CD14-positive monocyte (primary cell): ENCODE measurements at regions not wholly inside any gene's neighbourhood (a gene's known extent, or its start where the extent isn't known, plus 50 kb on each side); places are given as distances from the start of the nearest gene placed in this dataset.

Experiments
- DNase-seq, 3 donors: peaks; one replicate each; pipeline ENCODE4 v3.0.0-alpha.2; 2011 to 2022
- H2AFZ ChIP-seq: 2 replicates; pipeline ENCODE4 v1.6.0; 2012; ENCODE audit warnings: mild to moderate bottlenecking, low read depth, low read length, inconsistent platforms; ENCODE audit not compliant: insufficient read depth, poor library complexity, severe bottlenecking
- H3K27ac ChIP-seq, 2 donors: 1 replicate in 1 of 2; 2 replicates in 1 of 2; pipeline ENCODE4 v1.5.1; 2012 to 2013; ENCODE audit warnings: low read length in 2 of 2, control low read depth in 1 of 2, inconsistent platforms in 1 of 2, low read depth in 1 of 2, mild to moderate bottlenecking in 1 of 2
- H3K27me3 ChIP-seq, 2 donors: one replicate each; pipeline versions ENCODE4 v1.6.0 to v1.6.1; 2011 to 2013; ENCODE audit warnings: low read length in 2 of 2; ENCODE audit not compliant: control insufficient read depth in 2 of 2, insufficient read depth in 2 of 2
- H3K36me3 ChIP-seq, 2 donors: replicated peaks in 1 of 2; 1 replicate in 1 of 2; 2 replicates in 1 of 2; pipeline versions ENCODE4 v1.5.1 to v1.6.1; 2012 to 2013; ENCODE audit warnings: low read length in 2 of 2, control low read depth in 1 of 2, inconsistent platforms in 1 of 2, mild to moderate bottlenecking in 1 of 2; ENCODE audit not compliant: insufficient read depth in 2 of 2, control insufficient read depth in 1 of 2
- H3K4me1 ChIP-seq, 2 donors: 1 replicate in 1 of 2; 2 replicates in 1 of 2; pipeline versions ENCODE4 v1.5.1 to v1.6.1; 2012 to 2013; ENCODE audit warnings: low read length in 2 of 2, control low read depth in 1 of 2, inconsistent platforms in 1 of 2, mild to moderate bottlenecking in 1 of 2, moderate library complexity in 1 of 2; ENCODE audit not compliant: insufficient read depth in 2 of 2, control insufficient read depth in 1 of 2
- H3K4me2 ChIP-seq: replicated peaks from 2 replicates; pipeline ENCODE3; 2012; ENCODE audit warnings: low read length, moderate library complexity, mild to moderate bottlenecking; ENCODE audit not compliant: poor library complexity, severe bottlenecking; ENCODE audit errors: extremely low read depth
- H3K4me3 ChIP-seq, 3 experiments: fragments of 200-600 bp in 1 of 3; sonication (generic) in 1 of 3; replicated peaks in 1 of 3; 1 replicate in 2 of 3; 2 replicates in 1 of 3; pipeline ENCODE4 v1.5.1; 2011 to 2013; ENCODE audit warnings: low read length in 3 of 3, mild to moderate bottlenecking in 3 of 3, control low read depth in 2 of 3, low read depth in 2 of 3, inconsistent platforms in 1 of 3, moderate library complexity in 1 of 3
- H3K79me2 ChIP-seq: 2 replicates; pipeline ENCODE4 v1.6.0; 2012; ENCODE audit warnings: mild to moderate bottlenecking, control low read depth, inconsistent platforms, low read length, moderate library complexity; ENCODE audit not compliant: insufficient read depth
- H3K9ac ChIP-seq: 2 replicates; pipeline ENCODE4 v1.6.0; 2017; ENCODE audit warnings: low read length, mild to moderate bottlenecking; ENCODE audit not compliant: insufficient read depth, poor library complexity, severe bottlenecking
- H3K9me3 ChIP-seq, 2 donors: replicated peaks in 1 of 2; 1 replicate in 1 of 2; 2 replicates in 1 of 2; pipeline versions ENCODE4 v1.5.1 to v1.6.1; 2012 to 2013; ENCODE audit warnings: low read length in 2 of 2, control low read depth in 1 of 2; ENCODE audit not compliant: control insufficient read depth in 1 of 2, insufficient read depth in 1 of 2
- H4K20me1 ChIP-seq: 2 replicates; pipeline ENCODE4 v1.6.0; 2012; ENCODE audit warnings: mild to moderate bottlenecking, low read length, control low read depth, moderate library complexity; ENCODE audit not compliant: insufficient read depth
- H3K27ac Mint-ChIP-seq, 7 donors: one replicate each; pipeline ENCODE4 v1.8.0; 2020; ENCODE audit warnings: mild to moderate bottlenecking in 7 of 7, mixed read lengths in 7 of 7, moderate library complexity in 6 of 7, inconsistent platforms in 2 of 7
- H3K27me3 Mint-ChIP-seq, 3 donors: one replicate each; pipeline ENCODE4 v1.8.0; 2021 to 2022; ENCODE audit warnings: low read depth in 3 of 3, mild to moderate bottlenecking in 3 of 3, mixed read lengths in 3 of 3, moderate library complexity in 3 of 3, inconsistent platforms in 1 of 3
- H3K36me3 Mint-ChIP-seq, 2 donors: one replicate each; pipeline ENCODE4 v1.8.0; 2020; ENCODE audit warnings: mixed read lengths in 2 of 2, inconsistent platforms in 1 of 2, mild to moderate bottlenecking in 1 of 2
- H3K4me1 Mint-ChIP-seq: one replicate; pipeline ENCODE4 v1.8.0; 2020; ENCODE audit warnings: mild to moderate bottlenecking, mixed read lengths
- H3K4me3 Mint-ChIP-seq, 2 donors: one replicate each; pipeline ENCODE4 v1.8.0; 2020; ENCODE audit warnings: mild to moderate bottlenecking in 2 of 2, mixed read lengths in 2 of 2, moderate library complexity in 1 of 2
- H3K9me3 Mint-ChIP-seq, 7 donors: one replicate each; pipeline ENCODE4 v1.8.0; 2020 to 2022; ENCODE audit warnings: mixed read lengths in 7 of 7, mild to moderate bottlenecking in 6 of 7, moderate library complexity in 6 of 7, inconsistent platforms in 2 of 7
- CTCF ChIP-seq: fragments of 200-600 bp; IDR thresholded peaks from one replicate; pipeline ENCODE4 v1.8.0; 2022; ENCODE audit warnings: antibody characterized with exemption, mild to moderate bottlenecking
- WGBS: methylation state at CpG from one replicate; pipeline ENCODE4 v1.1.5; 2013; ENCODE audit warnings: missing lambda C conversion rate; ENCODE audit not compliant: insufficient coverage; 5-methylcytosine and 5-hydroxymethylcytosine counted together
- intact Hi-C, 2 donors: fragments of 100-400 bp; cut with micrococcal nuclease; formaldehyde crosslinking; loops; one replicate each; pipeline versions ENCODE4 v1.15.0 to v1.15.1; 2023

GRCh38 chr16:5549802-5550201, 452.2 kb upstream of the EEF2KMT start:
- Mint-ChIP-seq H3K4me1 (no peaks in the 10 kb centered on the region), H3K4me3 (no peak overlapping the region), H3K27ac (no peak overlapping the region), H3K27me3 (no peaks in the 10 kb centered on the region), H3K36me3 (no peaks in the 10 kb centered on the region), H3K9me3 (peaks cover 0 to 5% (median 0%) of the 10 kb centered on the region in 7 donors)
- Histone ChIP-seq H4K20me1 (no peaks in the 10 kb centered on the region), H3K9ac (no peak overlapping the region), H3K4me2 (no peak overlapping the region), H2AFZ (no peak overlapping the region), H3K27ac (no peak overlapping the region), H3K27me3 (no peaks in the 10 kb centered on the region), H3K9me3 (no peaks in the 10 kb centered on the region), H3K4me1 (no peaks in the 10 kb centered on the region), H3K4me3 (no peak overlapping the region), H3K36me3 (no peaks in the 10 kb centered on the region), H3K79me2 (no peaks in the 10 kb centered on the region)
- WGBS, result 100% methylated on average over 1 of the region's 3 CpGs
- TF ChIP-seq CTCF, result no peak
- intact Hi-C loops, result no loop called here
- DNase-seq, result no peak

- no peak overlapping the region for H3K4me2 ChIP-seq
- Mint-ChIP-seq H3K9me3 (peaks cover 0 to 10% (median 0%) of the 10 kb centered on the region in 7 donors), H3K4me1 (no peaks in the 10 kb centered on the region), H3K36me3 (no peaks in the 10 kb centered on the region), H3K4me3 (no peak overlapping the region), H3K27me3 (no peaks in the 10 kb centered on the region), H3K27ac (no peak overlapping the region)
- H3K4me3 ChIP-seq, result no peak overlapping the region
- no peak overlapping the region for H3K27ac ChIP-seq
- no peak overlapping the region for H2AFZ ChIP-seq
- no peaks in the 10 kb centered on the region for H3K4me1 ChIP-seq
- intact Hi-C loops, result no loop called here
- no peaks in the 10 kb centered on the region for H3K79me2 ChIP-seq
- H4K20me1 ChIP-seq, result no peaks in the 10 kb centered on the region
- 83% methylated on average over 1 of the region's 3 CpGs for WGBS
- DNase-seq, result no peak
- no peaks in the 10 kb centered on the region for H3K36me3 ChIP-seq
- H3K9ac ChIP-seq, result no peak overlapping the region
- no peaks in the 10 kb centered on the region for H3K9me3 ChIP-seq
- TF ChIP-seq CTCF, result no peak
- no peaks in the 10 kb centered on the region for H3K27me3 ChIP-seq
These were observed 443.8 kb upstream of the EEF2KMT start for GRCh38 chr16:5541356-5541755.
